ENCODE measurements at regions not wholly inside any gene's neighbourhood (a gene's known extent, or its start where the extent isn't known, plus 50 kb on each side); places are given as distances from the start of the nearest gene placed in this dataset.

DNA sequence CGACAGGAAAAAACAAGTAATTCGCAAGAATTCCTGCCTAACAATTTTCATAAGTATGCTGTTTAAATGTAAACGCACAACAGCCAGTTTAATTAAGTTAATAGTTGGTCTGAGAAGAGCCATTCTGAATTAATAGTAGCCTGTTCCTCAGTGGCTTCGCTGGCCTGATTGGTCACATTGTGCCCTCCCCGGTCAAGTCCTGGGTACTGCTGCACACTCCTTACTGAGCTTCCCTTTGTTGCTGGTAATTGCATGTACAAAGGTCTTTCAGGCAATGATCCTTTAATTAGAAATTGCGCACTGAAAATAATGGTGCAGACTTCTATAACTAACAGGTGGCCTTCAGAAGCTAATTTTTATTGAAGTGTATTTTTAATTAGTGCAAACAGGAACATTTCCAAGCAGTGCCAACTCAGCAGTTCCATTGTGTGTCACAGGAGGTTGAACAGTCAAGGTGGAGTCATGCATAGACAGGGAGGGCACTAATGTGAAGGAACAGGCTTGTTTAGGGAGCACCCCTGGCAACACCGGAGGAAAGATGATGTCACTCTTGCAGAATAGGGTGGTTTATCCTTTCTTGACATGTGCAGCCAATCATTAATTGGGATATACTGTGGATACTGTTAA, 92.6 kb upstream of the SLC22A23 start:
- H2AFZ ChIP-seq (ENCODE audit: low read length): no peak overlapping the region

GRCh38 chr6:3546121-3546520, 89.3 kb upstream of the SLC22A23 start:
- peaks cover 0 to 3% of the 10 kb centered on the region in 2 donors for H3K9me3 ChIP-seq (replicated peaks in 1 of 2; ENCODE audit: control insufficient read depth in 2 of 2, insufficient read depth in 1 of 2, low read depth in 1 of 2, low read length in 2 of 2)
- no peak overlapping the region for H3K18ac ChIP-seq (ENCODE audit: low read length)

More for the DNA sequence above, 92.6 kb upstream of the SLC22A23 start:
- H3K27me3 ChIP-seq (ENCODE audit: control insufficient read depth in 3 of 3, insufficient read depth in 3 of 3, low read depth in 1 of 3, low read length in 3 of 3): peaks cover 0 to 4% (median 0%) of the 10 kb centered on the region in 3 experiments
- no CpG with 5 or more reads among the region's 7 CpGs for WGBS, 2 donors (ENCODE audit: extremely low coverage in 2 of 2, insufficient read length in 2 of 2, insufficient replicate concordance in 1 of 2)
- H3K4me2 ChIP-seq (ENCODE audit: insufficient read depth, low read length, poor library complexity, severe bottlenecking): no peak overlapping the region
- H3K23ac ChIP-seq (ENCODE audit: low read depth, low read length, poor library complexity): no peak overlapping the region
- no peak overlapping the region for H2BK15ac ChIP-seq (ENCODE audit: low read length)
- no peak overlapping the region for H2AK5ac ChIP-seq (ENCODE audit: low read depth, low read length)
- H3K14ac ChIP-seq (ENCODE audit: low read length): no peak overlapping the region
- H2BK12ac ChIP-seq (ENCODE audit: low read length): no peak overlapping the region
- no peak overlapping the region for H2BK5ac ChIP-seq (ENCODE audit: low read length)
- H3K4me3 ChIP-seq (ENCODE audit: low read length in 2 of 2): no peak overlapping the region
- H3K79me1 ChIP-seq (ENCODE audit: low read depth, low read length): no peaks in the 10 kb centered on the region
- no peak overlapping the region for H2BK120ac ChIP-seq (ENCODE audit: low read depth, low read length)
- peaks cover 0 to 5% of the 10 kb centered on the region in 2 donors for H3K9me3 ChIP-seq (replicated peaks in 1 of 2; ENCODE audit: control insufficient read depth in 2 of 2, insufficient read depth in 1 of 2, low read depth in 1 of 2, low read length in 2 of 2)
- no peaks in the 10 kb centered on the region for H3K36me3 ChIP-seq (replicated peaks in 1 of 2; ENCODE audit: control insufficient read depth in 2 of 2, insufficient read depth in 2 of 2, low read length in 2 of 2)
- DNase-seq (ENCODE audit: low spot score): no peak
- no peak overlapping the region for H3K9ac ChIP-seq (ENCODE audit: low read depth, low read length, poor library complexity)
- H3K27ac ChIP-seq (replicated peaks; ENCODE audit: low read length): no peak overlapping the region
- H3K4me1 ChIP-seq (ENCODE audit: control insufficient read depth in 2 of 2, insufficient read depth in 1 of 2, low read depth in 1 of 2, low read length in 2 of 2): no peaks in the 10 kb centered on the region
- no peak overlapping the region for H4K91ac ChIP-seq (ENCODE audit: low read depth, low read length, poor library complexity)
- no peak overlapping the region for H3K18ac ChIP-seq (ENCODE audit: low read length)
- H3K4ac ChIP-seq (ENCODE audit: low read length): no peak overlapping the region
- no peak overlapping the region for H4K8ac ChIP-seq (ENCODE audit: low read depth, low read length)

DNA sequence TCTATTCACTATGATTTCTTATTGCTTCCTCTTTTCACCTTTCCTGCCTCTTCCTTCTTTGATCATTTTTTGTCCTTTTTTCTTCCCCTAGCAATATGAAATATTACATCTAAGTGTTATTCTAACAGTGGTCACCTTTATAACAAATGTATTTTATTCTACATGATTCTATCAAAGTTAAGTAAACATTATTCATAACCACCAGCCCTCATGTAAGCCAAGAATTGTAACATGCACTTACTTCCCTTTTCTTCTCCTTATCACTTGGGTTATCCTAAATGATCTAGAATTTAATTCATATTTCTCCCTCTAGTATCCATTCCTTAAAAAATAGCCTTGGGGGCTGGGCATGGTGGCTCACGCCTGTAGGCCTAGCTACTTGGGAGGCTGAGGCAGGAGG, 88.3 kb upstream of the SLC22A23 start:
- Histone ChIP-seq H2AFZ (ENCODE audit: low read length) (no peak overlapping the region), H3K4me1 (ENCODE audit: control insufficient read depth in 2 of 2, insufficient read depth in 1 of 2, low read depth in 1 of 2, low read length in 2 of 2) (peaks cover 0 to 1% of the 10 kb centered on the region in 2 donors), H3K4me2 (ENCODE audit: insufficient read depth, low read length, poor library complexity, severe bottlenecking) (no peak overlapping the region), H3K4me3 (ENCODE audit: low read length in 2 of 2) (no peak overlapping the region), H3K23ac (ENCODE audit: low read depth, low read length, poor library complexity) (no peak overlapping the region), H2BK120ac (ENCODE audit: low read depth, low read length) (no peak overlapping the region), H2BK15ac (ENCODE audit: low read length) (no peak overlapping the region), H3K9me3 (replicated peaks in 1 of 2; ENCODE audit: control insufficient read depth in 2 of 2, insufficient read depth in 1 of 2, low read depth in 1 of 2, low read length in 2 of 2) (peaks cover 0 to 2% of the 10 kb centered on the region in 2 donors), H2AK5ac (ENCODE audit: low read depth, low read length) (no peak overlapping the region), H3K27me3 (ENCODE audit: control insufficient read depth in 3 of 3, insufficient read depth in 3 of 3, low read depth in 1 of 3, low read length in 3 of 3) (peaks cover 0 to 4% (median 0%) of the 10 kb centered on the region in 3 experiments), H3K79me1 (ENCODE audit: low read depth, low read length) (no peaks in the 10 kb centered on the region), H2BK5ac (ENCODE audit: low read length) (no peak overlapping the region), H3K36me3 (replicated peaks in 1 of 2; ENCODE audit: control insufficient read depth in 2 of 2, insufficient read depth in 2 of 2, low read length in 2 of 2) (no peaks in the 10 kb centered on the region), H4K8ac (ENCODE audit: low read depth, low read length) (no peak overlapping the region), H3K14ac (ENCODE audit: low read length) (no peak overlapping the region), H4K91ac (ENCODE audit: low read depth, low read length, poor library complexity) (no peak overlapping the region), H3K18ac (ENCODE audit: low read length) (no peak overlapping the region), H3K9ac (ENCODE audit: low read depth, low read length, poor library complexity) (no peak overlapping the region), H2BK12ac (ENCODE audit: low read length) (no peak overlapping the region), H3K27ac (replicated peaks; ENCODE audit: low read length) (no peak overlapping the region), H3K4ac (ENCODE audit: low read length) (no peak overlapping the region)
- DNase-seq (ENCODE audit: low spot score): no peak
- no CpG with 5 or more reads among the region's 1 CpG for WGBS, 2 donors (ENCODE audit: extremely low coverage in 2 of 2, insufficient read length in 2 of 2, insufficient replicate concordance in 1 of 2)

More at GRCh38 chr6:3546121-3546520, 89.3 kb upstream of the SLC22A23 start:
- Histone ChIP-seq H3K4ac (ENCODE audit: low read length) (no peak overlapping the region), H3K79me1 (ENCODE audit: low read depth, low read length) (no peaks in the 10 kb centered on the region), H4K8ac (ENCODE audit: low read depth, low read length) (no peak overlapping the region), H3K27ac (replicated peaks; ENCODE audit: low read length) (no peak overlapping the region), H3K4me2 (ENCODE audit: insufficient read depth, low read length, poor library complexity, severe bottlenecking) (no peak overlapping the region), H3K36me3 (replicated peaks in 1 of 2; ENCODE audit: control insufficient read depth in 2 of 2, insufficient read depth in 2 of 2, low read length in 2 of 2) (no peaks in the 10 kb centered on the region), H3K23ac (ENCODE audit: low read depth, low read length, poor library complexity) (no peak overlapping the region), H3K4me1 (ENCODE audit: control insufficient read depth in 2 of 2, insufficient read depth in 1 of 2, low read depth in 1 of 2, low read length in 2 of 2) (no peaks in the 10 kb centered on the region), H2BK120ac (ENCODE audit: low read depth, low read length) (no peak overlapping the region), H3K9ac (ENCODE audit: low read depth, low read length, poor library complexity) (no peak overlapping the region), H4K91ac (ENCODE audit: low read depth, low read length, poor library complexity) (no peak overlapping the region), H3K4me3 (ENCODE audit: low read length in 2 of 2) (no peak overlapping the region), H3K14ac (ENCODE audit: low read length) (no peak overlapping the region), H2BK15ac (ENCODE audit: low read length) (no peak overlapping the region), H2AFZ (ENCODE audit: low read length) (no peak overlapping the region), H2BK5ac (ENCODE audit: low read length) (no peak overlapping the region), H2BK12ac (ENCODE audit: low read length) (no peak overlapping the region), H2AK5ac (ENCODE audit: low read depth, low read length) (no peak overlapping the region), H3K27me3 (ENCODE audit: control insufficient read depth in 3 of 3, insufficient read depth in 3 of 3, low read depth in 1 of 3, low read length in 3 of 3) (peaks cover 0 to 4% (median 0%) of the 10 kb centered on the region in 3 experiments)
- no CpG with 5 or more reads among the region's 2 CpGs for WGBS, 2 donors (ENCODE audit: extremely low coverage in 2 of 2, insufficient read length in 2 of 2, insufficient replicate concordance in 1 of 2)
- no peak for DNase-seq (ENCODE audit: low spot score)

GRCh38 chr6:3542032-3542640, 85.3 kb upstream of the SLC22A23 start:
- Histone ChIP-seq H3K9ac (ENCODE audit: low read depth, low read length, poor library complexity) (no peak overlapping the region), H3K4me2 (ENCODE audit: insufficient read depth, low read length, poor library complexity, severe bottlenecking) (no peak overlapping the region)
- no CpG with 5 or more reads among the region's 6 CpGs for WGBS, 2 donors (ENCODE audit: extremely low coverage in 2 of 2, insufficient read length in 2 of 2, insufficient replicate concordance in 1 of 2)

More at GRCh38 chr6:3542032-3542640, 85.3 kb upstream of the SLC22A23 start:
- Histone ChIP-seq H3K18ac (ENCODE audit: low read length) (no peak overlapping the region), H3K36me3 (replicated peaks in 1 of 2; ENCODE audit: control insufficient read depth in 2 of 2, insufficient read depth in 2 of 2, low read length in 2 of 2) (no peaks in the 10 kb centered on the region), H3K79me1 (ENCODE audit: low read depth, low read length) (no peaks in the 10 kb centered on the region), H2BK120ac (ENCODE audit: low read depth, low read length) (no peak overlapping the region), H2AK5ac (ENCODE audit: low read depth, low read length) (no peak overlapping the region), H4K8ac (ENCODE audit: low read depth, low read length) (no peak overlapping the region), H3K4me1 (ENCODE audit: control insufficient read depth in 2 of 2, insufficient read depth in 1 of 2, low read depth in 1 of 2, low read length in 2 of 2) (peaks cover 0 to 1% of the 10 kb centered on the region in 2 donors), H3K4ac (ENCODE audit: low read length) (no peak overlapping the region), H3K4me3 (ENCODE audit: low read length in 2 of 2) (no peak overlapping the region), H3K23ac (ENCODE audit: low read depth, low read length, poor library complexity) (no peak overlapping the region), H3K27ac (replicated peaks; ENCODE audit: low read length) (no peak overlapping the region), H3K27me3 (ENCODE audit: control insufficient read depth in 3 of 3, insufficient read depth in 3 of 3, low read depth in 1 of 3, low read length in 3 of 3) (peaks cover 0 to 4% (median 0%) of the 10 kb centered on the region in 3 experiments), H2AFZ (ENCODE audit: low read length) (no peak overlapping the region), H3K9me3 (replicated peaks in 1 of 2; ENCODE audit: control insufficient read depth in 2 of 2, insufficient read depth in 1 of 2, low read depth in 1 of 2, low read length in 2 of 2) (no peaks in the 10 kb centered on the region), H2BK12ac (ENCODE audit: low read length) (no peak overlapping the region), H4K91ac (ENCODE audit: low read depth, low read length, poor library complexity) (no peak overlapping the region), H2BK5ac (ENCODE audit: low read length) (no peak overlapping the region), H3K14ac (ENCODE audit: low read length) (no peak overlapping the region), H2BK15ac (ENCODE audit: low read length) (no peak overlapping the region)
- no peak for DNase-seq (ENCODE audit: low spot score)

All from neuronal stem cell (in vitro differentiated cells).